ENCODE measurements at regions not wholly inside any gene's neighbourhood (a gene's known extent, or its start where the extent isn't known, plus 50 kb on each side); places are given as distances from the start of the nearest gene placed in this dataset.

- TF ChIP-seq CTCF (conservative IDR thresholded peaks at IDR 0.05; ENCODE audit: low read depth), result no peak
- DNase-seq (ENCODE audit: low spot score), result no peak
- POLR2A ChIA-PET (ENCODE audit: low non-redundant PET), result no interaction called here
- no peak overlapping the region for H3K27ac ChIP-seq
- CTCF ChIA-PET, result no interaction called here
Measured at GRCh38 chr10:53699231-53699630, 926.6 kb upstream of the MBL2 start.

GRCh38 chr10:53697038-53697437 is 924.5 kb upstream of the MBL2 start:
- no peak for TF ChIP-seq CTCF (conservative IDR thresholded peaks at IDR 0.05; ENCODE audit: low read depth)

GRCh38 chr10:53690524-53691240 is 918.1 kb upstream of the MBL2 start:
- ChIA-PET POLR2A (ENCODE audit: low non-redundant PET) (no interaction called here), CTCF (no interaction called here)
- H3K27ac ChIP-seq, result no peak overlapping the region
- DNase-seq (ENCODE audit: low spot score), result no peak
- no peak for TF ChIP-seq CTCF (conservative IDR thresholded peaks at IDR 0.05; ENCODE audit: low read depth)

More at GRCh38 chr10:53697038-53697437, 924.5 kb upstream of the MBL2 start:
- H3K27ac ChIP-seq, result no peak overlapping the region
- ChIA-PET POLR2A (ENCODE audit: low non-redundant PET) (no interaction called here), CTCF (no interaction called here)
- peak; percentile 51 for DNase-seq (ENCODE audit: low spot score)

- TF ChIP-seq CTCF (conservative IDR thresholded peaks at IDR 0.05; ENCODE audit: low read depth), result no peak
- no peak overlapping the region for H3K27ac ChIP-seq
- CTCF ChIA-PET, result no interaction called here
- no peak for DNase-seq (ENCODE audit: low spot score)
- POLR2A ChIA-PET (ENCODE audit: low non-redundant PET), result no interaction called here
Measured at GRCh38 chr10:53687800-53688199, 915.2 kb upstream of the MBL2 start.

GRCh38 chr10:53682885-53683284 is 910.3 kb upstream of the MBL2 start:
- ChIA-PET CTCF (interaction anchor here (0.7 kb wide), 1 partner anchor 19 kb away, joined by 3 read pairs; no protein-coding TSS in a partner anchor), POLR2A (ENCODE audit: low non-redundant PET) (no interaction called here)
- TF ChIP-seq CTCF (conservative IDR thresholded peaks at IDR 0.05; ENCODE audit: low read depth), result no peak
- DNase-seq (ENCODE audit: low spot score), result no peak
- H3K27ac ChIP-seq, result no peak overlapping the region

- TF ChIP-seq CTCF (conservative IDR thresholded peaks at IDR 0.05; ENCODE audit: low read depth), result no peak
- no peak for DNase-seq (ENCODE audit: low spot score)
- ChIA-PET CTCF (interaction anchor here (0.7 kb wide), 1 partner anchor 19 kb away, joined by 3 read pairs; no protein-coding TSS in a partner anchor), POLR2A (ENCODE audit: low non-redundant PET) (no interaction called here)
- no peak overlapping the region for H3K27ac ChIP-seq
Measured at GRCh38 chr10:53682458-53682857, 909.9 kb upstream of the MBL2 start.
